Keratinocyte (primary cell): ENCODE measurements at regions not wholly inside any gene's neighbourhood (a gene's known extent, or its start where the extent isn't known, plus 50 kb on each side); places are given as distances from the start of the nearest gene placed in this dataset.

ENCODE experiments used
- EZH2 ChIP-seq: IDR thresholded peaks from one replicate; pipeline ENCODE4 v1.6.1; 2012; ENCODE audit warnings: inconsistent platforms, mild to moderate bottlenecking, low read length, moderate library complexity
- TF ChIP-seq, protein P1 (sequence below), 3 experiments: IDR thresholded peaks in 1 of 3; conservative IDR thresholded peaks in 1 of 3; optimal IDR thresholded peaks in 1 of 3; 2 replicates in 2 of 3; 3 replicates in 1 of 3; pipeline versions ENCODE3 to v1.5.1; 2011; ENCODE audit warnings: low read length in 3 of 3, mild to moderate bottlenecking in 3 of 3, moderate library complexity in 2 of 3, control low read depth in 1 of 3, inconsistent platforms in 1 of 3; ENCODE audit not compliant: insufficient read depth in 2 of 3; ENCODE audit errors: extremely low read depth in 1 of 3

DNA sequence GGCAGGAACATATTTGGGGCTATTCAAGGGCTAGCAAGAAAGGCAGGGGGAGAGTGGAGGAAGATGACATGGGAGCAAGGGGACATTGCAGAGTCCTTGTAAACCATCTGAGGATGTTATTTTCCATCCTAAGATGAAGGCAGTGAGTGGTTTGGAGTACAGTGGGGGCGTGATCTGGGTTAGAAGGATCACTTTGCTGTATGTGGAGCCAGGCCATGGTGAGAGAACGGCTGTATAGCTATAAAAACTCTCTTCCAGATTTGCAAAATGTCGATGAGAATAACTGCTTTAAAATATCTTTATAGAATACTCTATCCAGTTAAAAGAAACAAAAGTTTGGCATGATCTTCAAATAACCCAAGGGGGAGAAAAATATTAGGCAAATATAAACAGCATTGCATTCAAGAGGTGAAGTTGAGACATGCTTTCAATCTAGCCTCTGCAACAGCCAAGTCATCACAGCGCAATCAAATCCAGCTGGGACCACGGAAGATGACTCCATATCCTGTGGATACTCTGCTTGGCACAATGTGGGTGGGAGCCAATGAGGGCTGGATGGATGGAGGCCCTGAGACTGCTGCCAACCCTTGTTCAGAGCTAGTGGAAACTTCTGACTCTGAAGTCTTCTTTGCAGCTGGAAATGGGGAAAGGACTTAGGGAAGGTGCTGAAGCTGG is 111.5 kb upstream of the BASP1 start:
- TF ChIP-seq, protein P1, sequence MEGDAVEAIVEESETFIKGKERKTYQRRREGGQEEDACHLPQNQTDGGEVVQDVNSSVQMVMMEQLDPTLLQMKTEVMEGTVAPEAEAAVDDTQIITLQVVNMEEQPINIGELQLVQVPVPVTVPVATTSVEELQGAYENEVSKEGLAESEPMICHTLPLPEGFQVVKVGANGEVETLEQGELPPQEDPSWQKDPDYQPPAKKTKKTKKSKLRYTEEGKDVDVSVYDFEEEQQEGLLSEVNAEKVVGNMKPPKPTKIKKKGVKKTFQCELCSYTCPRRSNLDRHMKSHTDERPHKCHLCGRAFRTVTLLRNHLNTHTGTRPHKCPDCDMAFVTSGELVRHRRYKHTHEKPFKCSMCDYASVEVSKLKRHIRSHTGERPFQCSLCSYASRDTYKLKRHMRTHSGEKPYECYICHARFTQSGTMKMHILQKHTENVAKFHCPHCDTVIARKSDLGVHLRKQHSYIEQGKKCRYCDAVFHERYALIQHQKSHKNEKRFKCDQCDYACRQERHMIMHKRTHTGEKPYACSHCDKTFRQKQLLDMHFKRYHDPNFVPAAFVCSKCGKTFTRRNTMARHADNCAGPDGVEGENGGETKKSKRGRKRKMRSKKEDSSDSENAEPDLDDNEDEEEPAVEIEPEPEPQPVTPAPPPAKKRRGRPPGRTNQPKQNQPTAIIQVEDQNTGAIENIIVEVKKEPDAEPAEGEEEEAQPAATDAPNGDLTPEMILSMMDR (optimal IDR thresholded peaks at IDR 0.05 in 1 of 3, IDR thresholded peaks at IDR 0.05 in 1 of 3, conservative IDR thresholded peaks at IDR 0.05 in 1 of 3; ENCODE audit: extremely low read depth in 1 of 3, insufficient read depth in 2 of 3, low read length in 3 of 3) = no peak
- TF ChIP-seq EZH2 = no peak
